T-helper 2 cell treated with Interferon-gamma antibody and Interleukin-4, amounts not matched to agents 5 μg/mL and 100 μg/mL, for 36 hours (primary cell): ENCODE measurements at regions not wholly inside any gene's neighbourhood (a gene's known extent, or its start where the extent isn't known, plus 50 kb on each side); places are given as distances from the start of the nearest gene placed in this dataset.

ENCODE experiments used
- DNase-seq: peaks from one replicate; pipeline ENCODE4 v3.0.0; 2021; ENCODE audit warnings: low spot score
- H3K27ac Mint-ChIP-seq: one replicate; pipeline ENCODE4 v1.8.0; 2021; ENCODE audit warnings: mild to moderate bottlenecking, mixed read lengths
- H3K27me3 Mint-ChIP-seq: one replicate; pipeline ENCODE4 v1.8.0; 2021; ENCODE audit warnings: low read depth, mixed read lengths
- H3K36me3 Mint-ChIP-seq: one replicate; pipeline ENCODE4 v1.8.0; 2021; ENCODE audit warnings: low read depth, mixed read lengths
- H3K4me1 Mint-ChIP-seq: one replicate; pipeline ENCODE4 v1.8.0; 2021; ENCODE audit warnings: low read depth, mixed read lengths
- H3K4me3 Mint-ChIP-seq: one replicate; pipeline ENCODE4 v1.8.0; 2022; ENCODE audit warnings: mild to moderate bottlenecking, moderate library complexity, mixed read lengths
- H3K9me3 Mint-ChIP-seq: one replicate; pipeline ENCODE4 v1.8.0; 2021; ENCODE audit warnings: mixed read lengths

GRCh38 chr20:37584238-37584807, 56.6 kb upstream of the BLCAP start:
- Mint-ChIP-seq H3K9me3 (no peaks in the 10 kb centered on the region), H3K4me1 (no peaks in the 10 kb centered on the region), H3K27ac (no peak overlapping the region), H3K27me3 (peaks cover 9% of the 10 kb centered on the region), H3K4me3 (no peak overlapping the region), H3K36me3 (no peaks in the 10 kb centered on the region)
- DNase-seq = no peak

- peaks cover 6% of the 10 kb centered on the region for H3K27me3 Mint-ChIP-seq
- DNase-seq = no peak
Measured at GRCh38 chr20:37581246-37581645, 53.6 kb upstream of the BLCAP start.

GRCh38 chr20:37580069-37580468, 52.4 kb upstream of the BLCAP start:
- H3K4me1 Mint-ChIP-seq = no peaks in the 10 kb centered on the region
- DNase-seq = no peak
- no peak overlapping the region for H3K4me3 Mint-ChIP-seq
- no peaks in the 10 kb centered on the region for H3K36me3 Mint-ChIP-seq
- no peak overlapping the region for H3K27ac Mint-ChIP-seq
- no peaks in the 10 kb centered on the region for H3K27me3 Mint-ChIP-seq
- H3K9me3 Mint-ChIP-seq = no peaks in the 10 kb centered on the region

More at GRCh38 chr20:37581246-37581645, 53.6 kb upstream of the BLCAP start:
- no peaks in the 10 kb centered on the region for H3K9me3 Mint-ChIP-seq
- H3K36me3 Mint-ChIP-seq = no peaks in the 10 kb centered on the region
- H3K4me3 Mint-ChIP-seq = no peak overlapping the region
- H3K4me1 Mint-ChIP-seq = no peaks in the 10 kb centered on the region
- H3K27ac Mint-ChIP-seq = no peak overlapping the region

DNA sequence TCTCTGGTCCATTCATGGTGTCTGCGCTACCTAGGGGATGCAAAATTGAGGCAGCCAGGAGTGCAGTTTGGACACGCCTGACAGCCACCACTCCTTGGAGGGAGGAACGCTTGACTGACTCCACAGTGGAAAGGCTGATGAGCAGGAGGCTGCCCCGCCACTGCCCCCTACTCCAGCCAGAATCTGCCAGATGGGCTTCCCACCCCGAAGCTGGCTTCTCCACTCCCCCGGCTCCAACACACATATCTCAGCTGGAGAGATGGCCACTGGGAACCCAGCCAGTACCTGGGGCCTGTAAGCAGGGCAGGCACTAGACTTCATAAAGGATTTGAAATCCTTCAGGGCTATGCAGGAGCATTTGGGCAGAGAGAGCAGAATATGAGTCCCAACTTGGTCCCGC, 51.4 kb upstream of the BLCAP start:
- H3K9me3 Mint-ChIP-seq = no peaks in the 10 kb centered on the region
- H3K27ac Mint-ChIP-seq = no peak overlapping the region
- no peak overlapping the region for H3K4me3 Mint-ChIP-seq
- no peaks in the 10 kb centered on the region for H3K36me3 Mint-ChIP-seq
- H3K27me3 Mint-ChIP-seq = no peaks in the 10 kb centered on the region
- no peaks in the 10 kb centered on the region for H3K4me1 Mint-ChIP-seq
- DNase-seq = no peak

DNA sequence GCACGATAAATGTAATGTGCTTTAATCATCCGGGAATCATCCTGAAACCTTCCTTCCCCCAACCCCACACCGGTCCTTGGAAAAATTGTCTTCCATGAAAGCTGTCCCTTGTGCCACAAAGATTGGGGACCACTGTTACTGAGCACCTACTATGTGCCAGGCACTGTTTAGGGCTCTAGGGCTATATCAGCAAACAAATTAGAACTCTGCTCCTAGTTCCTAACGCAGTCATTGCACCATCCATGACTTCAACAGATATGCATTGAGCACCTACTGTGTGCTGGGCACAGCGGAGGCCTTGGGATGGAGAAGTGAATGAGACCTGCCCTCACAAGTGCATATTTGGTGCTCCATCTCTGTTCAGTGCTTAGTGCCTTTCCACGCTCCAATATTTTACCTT, 50.3 kb upstream of the BLCAP start:
- Mint-ChIP-seq H3K36me3 (no peaks in the 10 kb centered on the region), H3K27me3 (no peaks in the 10 kb centered on the region), H3K27ac (no peak overlapping the region), H3K4me1 (no peaks in the 10 kb centered on the region), H3K4me3 (no peak overlapping the region), H3K9me3 (no peaks in the 10 kb centered on the region)
- DNase-seq = no peak
